ENCODE measurements at regions not wholly inside any gene's neighbourhood (a gene's known extent, or its start where the extent isn't known, plus 50 kb on each side); places are given as distances from the start of the nearest gene placed in this dataset.

- TF ChIP-seq, protein P1, sequence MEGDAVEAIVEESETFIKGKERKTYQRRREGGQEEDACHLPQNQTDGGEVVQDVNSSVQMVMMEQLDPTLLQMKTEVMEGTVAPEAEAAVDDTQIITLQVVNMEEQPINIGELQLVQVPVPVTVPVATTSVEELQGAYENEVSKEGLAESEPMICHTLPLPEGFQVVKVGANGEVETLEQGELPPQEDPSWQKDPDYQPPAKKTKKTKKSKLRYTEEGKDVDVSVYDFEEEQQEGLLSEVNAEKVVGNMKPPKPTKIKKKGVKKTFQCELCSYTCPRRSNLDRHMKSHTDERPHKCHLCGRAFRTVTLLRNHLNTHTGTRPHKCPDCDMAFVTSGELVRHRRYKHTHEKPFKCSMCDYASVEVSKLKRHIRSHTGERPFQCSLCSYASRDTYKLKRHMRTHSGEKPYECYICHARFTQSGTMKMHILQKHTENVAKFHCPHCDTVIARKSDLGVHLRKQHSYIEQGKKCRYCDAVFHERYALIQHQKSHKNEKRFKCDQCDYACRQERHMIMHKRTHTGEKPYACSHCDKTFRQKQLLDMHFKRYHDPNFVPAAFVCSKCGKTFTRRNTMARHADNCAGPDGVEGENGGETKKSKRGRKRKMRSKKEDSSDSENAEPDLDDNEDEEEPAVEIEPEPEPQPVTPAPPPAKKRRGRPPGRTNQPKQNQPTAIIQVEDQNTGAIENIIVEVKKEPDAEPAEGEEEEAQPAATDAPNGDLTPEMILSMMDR (IDR thresholded peaks at IDR 0.05) = no peak
- TF ChIP-seq POLR2A (IDR thresholded peaks at IDR 0.05) = no peak
- no peak for TF ChIP-seq POLR2AphosphoS5 (IDR thresholded peaks at IDR 0.05)
- no peak for TF ChIP-seq EP300 (IDR thresholded peaks at IDR 0.05)
Measured at GRCh38 chr5:57880216-57880615, 397.6 kb upstream of the ACTBL2 start.
